ENCODE measurements at regions not wholly inside any gene's neighbourhood (a gene's known extent, or its start where the extent isn't known, plus 50 kb on each side); places are given as distances from the start of the nearest gene placed in this dataset.

DNA sequence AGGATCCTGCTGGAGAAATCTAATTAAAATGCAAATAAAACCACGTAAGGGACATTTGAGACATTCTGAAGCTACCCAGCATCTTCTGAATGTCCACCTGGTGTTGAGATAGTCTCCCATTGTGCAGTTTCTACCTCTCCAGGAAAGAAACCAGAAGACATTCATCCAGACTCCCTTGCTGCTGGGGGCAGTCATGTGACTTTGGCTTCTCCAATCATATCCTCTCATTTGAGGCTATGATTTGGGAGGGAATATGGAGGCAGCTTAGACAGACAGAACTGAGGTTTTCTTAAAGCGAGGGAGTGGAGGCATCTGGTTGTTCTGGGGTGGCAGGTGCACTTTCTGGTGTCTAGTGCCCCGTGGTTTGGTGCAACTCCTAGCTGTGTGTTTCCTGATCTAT lies 315.2 kb upstream of the SULF2 start:
- Histone ChIP-seq H3K4me3 (no peak overlapping the region), H3K27me3 (ENCODE audit: low read depth) (peaks cover 24% of the 10 kb centered on the region), H3K27ac (replicated peaks) (no peak overlapping the region), H3K4me1 (no peaks in the 10 kb centered on the region), H3K36me3 (no peaks in the 10 kb centered on the region), H3K9me3 (replicated peaks) (peaks cover 12% of the 10 kb centered on the region)
- DNase-seq: no peak
- no peak for TF ChIP-seq CTCF (IDR thresholded peaks at IDR 0.05; ENCODE audit: borderline replicate concordance)
- intact Hi-C loops (cut with micrococcal nuclease): no loop called here

DNA sequence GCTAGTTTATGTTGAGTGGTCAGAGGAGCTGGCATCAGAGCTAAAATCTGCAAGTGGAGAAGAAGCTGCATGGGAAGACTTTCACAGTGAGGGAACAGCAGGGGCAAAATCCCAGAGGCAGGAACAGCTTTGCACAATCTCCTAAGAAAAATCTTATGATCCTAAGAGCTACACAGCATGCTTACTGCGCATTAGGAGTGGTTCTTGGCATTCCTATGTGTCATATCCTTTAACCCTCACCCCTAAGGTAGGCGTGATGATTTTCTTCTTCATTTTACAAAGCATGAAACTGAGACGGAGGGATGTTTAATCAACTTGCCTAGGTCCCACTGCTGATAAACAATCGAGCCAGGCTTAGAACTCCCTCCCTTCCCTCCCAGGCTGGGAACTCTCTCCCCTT lies 313.6 kb upstream of the SULF2 start:
- H3K4me1 ChIP-seq: no peaks in the 10 kb centered on the region
- H3K27ac ChIP-seq (replicated peaks): no peak overlapping the region

DNA sequence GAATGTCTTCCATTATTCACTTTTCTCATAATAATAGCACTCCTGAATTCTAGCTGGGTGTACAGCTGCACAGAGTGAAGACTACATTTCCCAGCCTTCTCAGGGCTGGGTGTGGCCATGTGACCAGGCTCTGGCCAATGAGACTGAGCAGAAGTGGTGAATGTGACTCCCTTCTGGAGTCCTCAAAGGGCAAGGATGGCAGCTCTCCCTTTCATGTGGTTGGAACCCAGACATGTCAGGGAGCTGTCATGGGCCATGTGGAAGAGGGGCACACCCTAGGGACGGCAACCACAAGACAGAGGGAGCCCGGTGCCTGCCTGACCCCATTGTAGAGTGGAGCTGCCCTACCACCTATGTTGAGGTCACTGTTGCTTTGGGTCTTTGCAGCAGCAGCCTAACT lies 312.8 kb upstream of the SULF2 start:
- Histone ChIP-seq H3K9me3 (replicated peaks) (no peaks in the 10 kb centered on the region), H3K4me3 (no peak overlapping the region), H3K36me3 (no peaks in the 10 kb centered on the region), H3K27ac (replicated peaks) (no peak overlapping the region), H3K27me3 (ENCODE audit: low read depth) (peaks cover 16% of the 10 kb centered on the region), H3K4me1 (no peaks in the 10 kb centered on the region)
- intact Hi-C loops (cut with micrococcal nuclease): no loop called here
- no peak for TF ChIP-seq CTCF (IDR thresholded peaks at IDR 0.05; ENCODE audit: borderline replicate concordance)
- DNase-seq: no peak

More for the DNA sequence above, 313.6 kb upstream of the SULF2 start:
- Histone ChIP-seq H3K27me3 (ENCODE audit: low read depth) (peaks cover 16% of the 10 kb centered on the region), H3K36me3 (no peaks in the 10 kb centered on the region), H3K4me3 (no peak overlapping the region), H3K9me3 (replicated peaks) (no peaks in the 10 kb centered on the region)
- intact Hi-C loops (cut with micrococcal nuclease): no loop called here
- TF ChIP-seq CTCF (IDR thresholded peaks at IDR 0.05; ENCODE audit: borderline replicate concordance): no peak
- DNase-seq: no peak

GRCh38 chr20:48096957-48097890 lies 311.9 kb upstream of the SULF2 start:
- no peak for TF ChIP-seq CTCF (IDR thresholded peaks at IDR 0.05; ENCODE audit: borderline replicate concordance)
- H3K27ac ChIP-seq (replicated peaks): no peak overlapping the region
- no peak for DNase-seq
- intact Hi-C loops (cut with micrococcal nuclease): no loop called here
- H3K27me3 ChIP-seq (ENCODE audit: low read depth): peaks cover 17% of the 10 kb centered on the region
- no peaks in the 10 kb centered on the region for H3K36me3 ChIP-seq
- H3K9me3 ChIP-seq (replicated peaks): no peaks in the 10 kb centered on the region
- H3K4me3 ChIP-seq: no peak overlapping the region
- H3K4me1 ChIP-seq: no peaks in the 10 kb centered on the region

DNA sequence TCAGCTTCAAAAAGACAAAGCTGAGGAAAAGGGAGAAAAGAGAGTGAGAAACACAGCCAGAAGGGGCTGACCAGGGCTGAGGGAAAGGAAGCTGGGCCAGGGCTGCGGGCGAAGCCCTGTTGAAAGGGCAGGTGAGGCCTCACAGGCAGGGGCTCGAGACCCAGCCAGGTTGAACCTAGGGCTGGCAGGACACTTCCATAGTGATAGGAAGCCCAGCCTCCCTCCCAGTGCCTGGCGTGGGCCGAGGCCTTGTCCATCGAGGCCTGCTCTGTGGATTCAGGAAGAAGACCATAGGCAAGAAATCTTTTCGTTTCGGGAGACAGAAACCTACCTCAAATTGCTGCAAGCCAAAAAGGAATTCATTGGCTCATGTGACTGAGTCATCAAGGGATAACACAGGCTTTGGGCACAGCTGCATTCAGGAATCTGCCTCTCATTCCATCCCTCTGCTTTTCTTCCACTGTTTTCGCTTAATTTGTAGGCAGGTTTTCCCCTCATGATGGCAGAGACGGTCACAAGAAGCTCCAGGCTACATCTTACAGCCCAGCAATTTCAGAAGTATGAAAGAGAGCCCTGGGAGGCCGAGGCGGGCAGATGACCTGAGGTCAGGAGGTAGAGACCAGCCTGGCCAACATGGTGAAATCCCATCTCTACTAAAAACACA lies 311.1 kb upstream of the SULF2 start:
- Histone ChIP-seq H3K27me3 (ENCODE audit: low read depth) (peaks cover 18% of the 10 kb centered on the region), H3K4me3 (no peak overlapping the region)

More for the DNA sequence above, 311.1 kb upstream of the SULF2 start:
- Histone ChIP-seq H3K36me3 (no peaks in the 10 kb centered on the region), H3K27ac (replicated peaks) (no peak overlapping the region), H3K9me3 (replicated peaks) (no peaks in the 10 kb centered on the region), H3K4me1 (no peaks in the 10 kb centered on the region)
- intact Hi-C loops (cut with micrococcal nuclease): no loop called here
- no peak for DNase-seq
- TF ChIP-seq CTCF (IDR thresholded peaks at IDR 0.05; ENCODE audit: borderline replicate concordance): no peak
